Aorta (tissue), 5 donors: ENCODE measurements at regions not wholly inside any gene's neighbourhood (a gene's known extent, or its start where the extent isn't known, plus 50 kb on each side); places are given as distances from the start of the nearest gene placed in this dataset.
A peak's percentile ranks its signal among the peaks of the same experiment; 100 is the strongest.

Experiments
- ATAC-seq: fragments of 200-7000 bp; cut with Tn5 transposase; one replicate; pipeline ENCODE4 v1.9.1; 2022; ENCODE audit warnings: moderate library complexity; ENCODE audit not compliant: low FRiP score
- DNase-seq, 2 donors: peaks; one replicate each; pipeline ENCODE4 v3.0.0-alpha.2; 2020
- H3K27ac ChIP-seq, 2 donors: one replicate each; pipeline ENCODE4 v1.5.1; 2013; ENCODE audit warnings: low read length in 2 of 2, mild to moderate bottlenecking in 2 of 2, moderate library complexity in 2 of 2, control low read depth in 1 of 2, inconsistent platforms in 1 of 2, low read depth in 1 of 2
- H3K27me3 ChIP-seq, 2 donors: one replicate each; pipeline ENCODE4 v1.6.1; 2013; ENCODE audit warnings: control low read depth in 1 of 2, low read length in 1 of 2, mild to moderate bottlenecking in 1 of 2, moderate library complexity in 1 of 2; ENCODE audit not compliant: insufficient read depth in 2 of 2, control insufficient read depth in 1 of 2
- H3K36me3 ChIP-seq, 2 donors: one replicate each; pipeline ENCODE4 v1.6.1; 2013; ENCODE audit warnings: control low read depth in 1 of 2, low read length in 1 of 2, mild to moderate bottlenecking in 1 of 2; ENCODE audit not compliant: insufficient read depth in 2 of 2, control insufficient read depth in 1 of 2
- H3K4me1 ChIP-seq, 2 donors: one replicate each; pipeline ENCODE4 v1.6.1; 2013; ENCODE audit warnings: low read length in 2 of 2, control low read depth in 1 of 2, mild to moderate bottlenecking in 1 of 2, moderate library complexity in 1 of 2; ENCODE audit not compliant: insufficient read depth in 2 of 2, control insufficient read depth in 1 of 2
- H3K4me3 ChIP-seq, 2 donors: one replicate each; pipeline ENCODE4 v1.5.1; 2013; ENCODE audit warnings: low read length in 2 of 2, control low read depth in 1 of 2, mild to moderate bottlenecking in 1 of 2
- H3K9me3 ChIP-seq: one replicate; pipeline ENCODE4 v1.6.1; 2013; ENCODE audit warnings: mild to moderate bottlenecking, low read length; ENCODE audit not compliant: control insufficient read depth
- WGBS, 2 donors: extraction: QIAGEN DNeasy Blood & Tissue Kit; methylation state at CpG; one replicate each; pipeline ENCODE4 v1.1.7; 2013; 5-methylcytosine and 5-hydroxymethylcytosine counted together
- intact Hi-C, 2 donors: fragments of 100-400 bp; cut with DNase I; formaldehyde crosslinking; loops; one replicate each; pipeline versions ENCODE4 v1.14.2 to v1.15.0; 2022
- donor health status: healthy with polysubstance abuse.
- donor health status: Bipolar disorder and iron deficiency.
- donor health status: DM: no; HTN: no; CAD: no.
- donor health status: DM: no; HTN: no; CAD: no.
- donor health status: DM: yes; HTN: yes; CAD: no.

DNA sequence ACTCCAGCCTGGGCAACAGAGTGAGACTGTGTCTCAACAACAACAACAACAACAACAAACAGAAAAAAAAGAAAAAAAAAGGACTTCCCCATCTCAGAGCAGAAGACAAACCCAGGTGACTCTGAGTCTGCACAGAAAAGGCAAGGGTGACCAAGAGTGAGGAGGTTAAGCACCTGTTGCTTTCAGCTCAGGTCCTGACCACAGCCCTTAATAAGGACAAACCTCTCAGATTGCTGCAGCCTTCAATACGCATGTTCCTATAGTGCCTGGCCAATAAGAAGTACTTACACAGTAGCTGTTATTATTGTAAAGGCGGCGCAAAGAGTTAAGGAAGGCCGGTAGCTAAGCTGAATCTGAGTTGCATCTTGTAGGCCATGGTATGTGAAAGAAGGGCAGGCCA, 102.3 kb upstream of the MSX2 start:
- no peak overlapping the region for H3K27ac ChIP-seq
- H3K36me3 ChIP-seq = no peaks in the 10 kb centered on the region
- intact Hi-C loops = no loop called here
- H3K4me1 ChIP-seq = no peaks in the 10 kb centered on the region
- ATAC-seq = no peak
- no peaks in the 10 kb centered on the region for H3K27me3 ChIP-seq
- WGBS, 2 donors = 88 to 95% methylated on average over 4 of the region's 4 CpGs
- DNase-seq = no peak
- no peaks in the 10 kb centered on the region for H3K9me3 ChIP-seq
- H3K4me3 ChIP-seq = no peak overlapping the region

DNA sequence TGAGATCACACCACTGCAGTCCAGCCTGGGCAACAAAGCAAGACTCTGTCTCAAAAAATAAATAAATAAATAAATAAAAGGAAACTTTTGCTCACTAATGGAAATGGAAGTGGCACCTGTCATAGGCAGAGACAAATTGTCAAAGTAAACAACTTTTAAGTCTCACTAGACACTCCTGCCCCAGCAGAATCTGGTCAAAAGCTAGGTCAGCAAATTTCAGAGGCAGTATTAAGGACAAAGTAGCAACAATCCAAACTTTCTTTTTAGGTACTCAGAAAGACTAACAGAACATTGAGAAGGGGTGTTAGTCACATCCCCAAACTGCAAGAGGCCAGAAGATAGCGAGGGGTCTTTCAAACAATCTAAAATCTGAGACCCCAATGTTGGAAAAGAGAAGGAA, 101.4 kb upstream of the MSX2 start:
- H3K27ac ChIP-seq = no peak overlapping the region
- DNase-seq (no peak), ATAC-seq (no peak)
- H3K9me3 ChIP-seq = no peaks in the 10 kb centered on the region
- 83 to 90% methylated on average over 1 of the region's 1 CpG for WGBS, 2 donors
- no peaks in the 10 kb centered on the region for H3K27me3 ChIP-seq
- H3K4me3 ChIP-seq = no peak overlapping the region
- no peaks in the 10 kb centered on the region for H3K36me3 ChIP-seq
- intact Hi-C loops = no loop called here
- no peaks in the 10 kb centered on the region for H3K4me1 ChIP-seq

DNA sequence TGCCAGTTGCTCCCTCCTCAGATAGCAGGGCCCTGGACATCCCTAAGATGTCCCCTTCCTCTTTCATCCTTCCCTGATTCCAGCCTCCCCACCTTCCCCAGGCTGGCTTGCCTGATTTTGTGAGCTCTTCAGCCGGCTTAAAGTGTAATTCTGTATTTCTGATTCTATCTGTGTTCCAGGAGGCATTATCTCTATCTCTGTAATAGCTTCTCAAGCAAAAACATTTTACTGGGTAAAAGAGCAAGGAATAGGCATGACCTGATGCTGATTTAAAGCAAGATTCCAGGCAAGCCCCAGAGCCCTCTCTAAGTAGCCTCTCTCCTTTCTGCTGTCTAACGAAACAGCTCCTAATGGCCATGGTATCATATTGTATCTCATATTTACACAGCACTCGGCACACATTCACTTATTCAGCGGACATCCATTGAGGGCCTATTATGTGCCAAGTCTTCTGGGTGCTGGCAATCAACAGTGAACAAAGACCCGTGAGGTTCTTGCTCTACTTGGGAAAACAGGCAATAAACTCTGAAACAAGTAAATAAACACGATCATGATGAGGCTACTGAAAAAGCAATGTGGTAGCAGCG, 100.9 kb upstream of the MSX2 start:
- Histone ChIP-seq H3K4me3 (no peak overlapping the region), H3K27me3 (no peaks in the 10 kb centered on the region), H3K9me3 (no peaks in the 10 kb centered on the region), H3K27ac (no peak overlapping the region), H3K36me3 (no peaks in the 10 kb centered on the region), H3K4me1 (no peaks in the 10 kb centered on the region)
- DNase-seq (no peak), ATAC-seq (no peak)
- intact Hi-C loops = no loop called here
- 71 to 80% methylated on average over 7 of the region's 7 CpGs for WGBS, 2 donors

DNA sequence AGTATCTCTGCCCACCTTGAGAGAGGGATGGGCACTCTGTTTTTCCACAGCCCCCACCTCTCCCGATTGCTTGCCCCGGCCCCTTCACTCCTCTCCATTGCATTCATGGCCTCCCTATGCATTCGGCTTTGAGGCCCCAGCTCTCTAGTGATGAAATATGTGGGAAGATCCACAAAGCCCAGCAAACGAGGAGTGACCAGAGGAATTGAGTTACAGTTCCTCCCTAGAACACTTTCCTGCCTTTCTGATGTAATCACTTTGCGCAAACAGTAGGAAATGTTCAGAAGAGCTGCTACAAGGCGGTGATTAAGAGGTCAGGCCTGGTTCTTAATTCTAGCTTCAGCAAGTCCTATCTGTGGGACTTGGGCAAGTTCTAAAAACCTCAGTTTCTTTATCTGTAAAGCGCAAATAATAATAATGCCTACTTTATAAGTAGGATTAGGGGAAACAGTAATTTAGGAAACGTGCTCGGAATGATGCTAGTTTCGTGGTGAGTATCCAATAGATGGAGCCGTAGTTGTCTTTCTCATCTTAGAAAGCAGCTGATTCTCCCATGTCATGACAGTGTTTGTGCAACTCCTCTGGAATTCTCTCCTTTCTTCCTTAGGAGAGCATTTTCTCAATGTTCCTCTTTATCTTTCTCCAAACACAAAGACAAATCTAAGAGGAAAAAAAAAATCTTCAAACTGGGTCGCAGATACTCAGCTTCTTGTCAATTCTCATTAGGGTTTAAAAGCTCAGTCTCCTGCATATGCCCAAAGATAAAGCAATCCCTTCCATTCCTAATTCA, 99.5 kb upstream of the MSX2 start:
- WGBS, 2 donors = 93 to 95% methylated on average over 12 of the region's 12 CpGs
- DNase-seq (no peak), ATAC-seq (no peak)
- Histone ChIP-seq H3K4me3 (no peak overlapping the region), H3K9me3 (no peaks in the 10 kb centered on the region), H3K27ac (no peak overlapping the region), H3K36me3 (no peaks in the 10 kb centered on the region), H3K4me1 (no peaks in the 10 kb centered on the region), H3K27me3 (no peaks in the 10 kb centered on the region)
- intact Hi-C loops = no loop called here

GRCh38 chr5:174625591-174626350, 98.6 kb upstream of the MSX2 start:
- Histone ChIP-seq H3K9me3 (no peaks in the 10 kb centered on the region), H3K4me3 (no peak overlapping the region), H3K36me3 (no peaks in the 10 kb centered on the region), H3K27ac (no peak overlapping the region), H3K27me3 (no peaks in the 10 kb centered on the region), H3K4me1 (no peaks in the 10 kb centered on the region)
- 30 to 34% methylated on average over 11 of the region's 11 CpGs for WGBS, 2 donors
- intact Hi-C loops = no loop called here
- no peak for DNase-seq
- ATAC-seq = no peak

DNA sequence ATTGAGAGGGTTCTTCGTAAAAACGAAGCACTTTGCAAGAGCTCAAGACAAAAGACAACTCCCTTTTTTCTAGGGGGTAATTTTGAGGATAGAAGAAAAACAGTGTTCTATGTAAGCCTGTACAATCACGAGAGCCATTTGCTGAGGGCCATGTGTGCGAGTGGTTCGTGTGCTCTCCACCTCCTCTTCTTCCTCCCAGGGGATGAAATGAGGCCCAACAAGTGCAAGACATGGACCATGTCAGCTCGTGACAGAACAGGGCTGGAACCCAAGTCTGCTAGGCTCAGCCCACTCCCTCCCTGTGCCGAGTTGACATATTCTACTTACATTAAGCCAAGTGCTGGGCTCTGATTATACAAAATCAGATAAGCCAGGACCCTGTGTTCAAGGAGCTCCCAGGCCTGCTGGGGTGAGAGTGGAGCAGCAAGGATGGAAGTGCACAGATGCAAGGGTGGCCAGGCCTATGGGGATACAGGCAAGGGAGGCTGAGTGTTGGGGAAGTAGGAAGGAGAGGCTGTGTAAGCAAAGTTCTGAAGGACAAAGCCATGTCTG, 97.9 kb upstream of the MSX2 start:
- H3K4me1 ChIP-seq = no peaks in the 10 kb centered on the region
- 61 to 68% methylated on average over 7 of the region's 7 CpGs for WGBS, 2 donors
- no peaks in the 10 kb centered on the region for H3K36me3 ChIP-seq
- H3K9me3 ChIP-seq = no peaks in the 10 kb centered on the region
- intact Hi-C loops = no loop called here
- no peak overlapping the region for H3K4me3 ChIP-seq
- H3K27ac ChIP-seq = no peak overlapping the region
- ATAC-seq (peak; percentile 15), DNase-seq (no peak)
- no peaks in the 10 kb centered on the region for H3K27me3 ChIP-seq

GRCh38 chr5:174636094-174636493, 88.3 kb upstream of the MSX2 start:
- H3K4me1 ChIP-seq = no peaks in the 10 kb centered on the region
- 67 to 74% methylated on average over 6 of the region's 6 CpGs for WGBS, 2 donors
- no peaks in the 10 kb centered on the region for H3K36me3 ChIP-seq
- ATAC-seq = no peak
- intact Hi-C loops = no loop called here
- no peaks in the 10 kb centered on the region for H3K27me3 ChIP-seq
- no peak for DNase-seq
- H3K27ac ChIP-seq = no peak overlapping the region
- no peaks in the 10 kb centered on the region for H3K9me3 ChIP-seq
- H3K4me3 ChIP-seq = no peak overlapping the region

- intact Hi-C loops = no loop called here
- peaks cover 7% of the 10 kb centered on the region for H3K9me3 ChIP-seq
- H3K36me3 ChIP-seq = no peaks in the 10 kb centered on the region
- no peaks in the 10 kb centered on the region for H3K4me1 ChIP-seq
- ATAC-seq (no peak), DNase-seq (no peak)
- WGBS, 2 donors = 28 to 40% methylated on average over 4 of the region's 4 CpGs
- H3K27me3 ChIP-seq = no peaks in the 10 kb centered on the region
- H3K27ac ChIP-seq = no peak overlapping the region
- no peak overlapping the region for H3K4me3 ChIP-seq
Measured at GRCh38 chr5:174642816-174643405, 81.5 kb upstream of the MSX2 start.
